CD14-positive monocyte (primary cell): ENCODE measurements at regions not wholly inside any gene's neighbourhood (a gene's known extent, or its start where the extent isn't known, plus 50 kb on each side); places are given as distances from the start of the nearest gene placed in this dataset.

Experiments
- DNase-seq, 3 donors: peaks; one replicate each; pipeline ENCODE4 v3.0.0-alpha.2; 2011 to 2022
- H2AFZ ChIP-seq: 2 replicates; pipeline ENCODE4 v1.6.0; 2012; ENCODE audit warnings: mild to moderate bottlenecking, low read depth, low read length, inconsistent platforms; ENCODE audit not compliant: insufficient read depth, poor library complexity, severe bottlenecking
- H3K27ac ChIP-seq, 2 donors: 1 replicate in 1 of 2; 2 replicates in 1 of 2; pipeline ENCODE4 v1.5.1; 2012 to 2013; ENCODE audit warnings: low read length in 2 of 2, control low read depth in 1 of 2, inconsistent platforms in 1 of 2, low read depth in 1 of 2, mild to moderate bottlenecking in 1 of 2
- H3K27me3 ChIP-seq, 2 donors: one replicate each; pipeline versions ENCODE4 v1.6.0 to v1.6.1; 2011 to 2013; ENCODE audit warnings: low read length in 2 of 2; ENCODE audit not compliant: control insufficient read depth in 2 of 2, insufficient read depth in 2 of 2
- H3K36me3 ChIP-seq, 2 donors: replicated peaks in 1 of 2; 1 replicate in 1 of 2; 2 replicates in 1 of 2; pipeline versions ENCODE4 v1.5.1 to v1.6.1; 2012 to 2013; ENCODE audit warnings: low read length in 2 of 2, control low read depth in 1 of 2, inconsistent platforms in 1 of 2, mild to moderate bottlenecking in 1 of 2; ENCODE audit not compliant: insufficient read depth in 2 of 2, control insufficient read depth in 1 of 2
- H3K4me1 ChIP-seq, 2 donors: 1 replicate in 1 of 2; 2 replicates in 1 of 2; pipeline versions ENCODE4 v1.5.1 to v1.6.1; 2012 to 2013; ENCODE audit warnings: low read length in 2 of 2, control low read depth in 1 of 2, inconsistent platforms in 1 of 2, mild to moderate bottlenecking in 1 of 2, moderate library complexity in 1 of 2; ENCODE audit not compliant: insufficient read depth in 2 of 2, control insufficient read depth in 1 of 2
- H3K4me2 ChIP-seq: replicated peaks from 2 replicates; pipeline ENCODE3; 2012; ENCODE audit warnings: low read length, moderate library complexity, mild to moderate bottlenecking; ENCODE audit not compliant: poor library complexity, severe bottlenecking; ENCODE audit errors: extremely low read depth
- H3K4me3 ChIP-seq, 3 experiments: fragments of 200-600 bp in 1 of 3; sonication (generic) in 1 of 3; replicated peaks in 1 of 3; 1 replicate in 2 of 3; 2 replicates in 1 of 3; pipeline ENCODE4 v1.5.1; 2011 to 2013; ENCODE audit warnings: low read length in 3 of 3, mild to moderate bottlenecking in 3 of 3, control low read depth in 2 of 3, low read depth in 2 of 3, inconsistent platforms in 1 of 3, moderate library complexity in 1 of 3
- H3K79me2 ChIP-seq: 2 replicates; pipeline ENCODE4 v1.6.0; 2012; ENCODE audit warnings: mild to moderate bottlenecking, control low read depth, inconsistent platforms, low read length, moderate library complexity; ENCODE audit not compliant: insufficient read depth
- H3K9ac ChIP-seq: 2 replicates; pipeline ENCODE4 v1.6.0; 2017; ENCODE audit warnings: low read length, mild to moderate bottlenecking; ENCODE audit not compliant: insufficient read depth, poor library complexity, severe bottlenecking
- H3K9me3 ChIP-seq, 2 donors: replicated peaks in 1 of 2; 1 replicate in 1 of 2; 2 replicates in 1 of 2; pipeline versions ENCODE4 v1.5.1 to v1.6.1; 2012 to 2013; ENCODE audit warnings: low read length in 2 of 2, control low read depth in 1 of 2; ENCODE audit not compliant: control insufficient read depth in 1 of 2, insufficient read depth in 1 of 2
- H4K20me1 ChIP-seq: 2 replicates; pipeline ENCODE4 v1.6.0; 2012; ENCODE audit warnings: mild to moderate bottlenecking, low read length, control low read depth, moderate library complexity; ENCODE audit not compliant: insufficient read depth
- H3K27ac Mint-ChIP-seq, 7 donors: one replicate each; pipeline ENCODE4 v1.8.0; 2020; ENCODE audit warnings: mild to moderate bottlenecking in 7 of 7, mixed read lengths in 7 of 7, moderate library complexity in 6 of 7, inconsistent platforms in 2 of 7
- H3K27me3 Mint-ChIP-seq, 3 donors: one replicate each; pipeline ENCODE4 v1.8.0; 2021 to 2022; ENCODE audit warnings: low read depth in 3 of 3, mild to moderate bottlenecking in 3 of 3, mixed read lengths in 3 of 3, moderate library complexity in 3 of 3, inconsistent platforms in 1 of 3
- H3K36me3 Mint-ChIP-seq, 2 donors: one replicate each; pipeline ENCODE4 v1.8.0; 2020; ENCODE audit warnings: mixed read lengths in 2 of 2, inconsistent platforms in 1 of 2, mild to moderate bottlenecking in 1 of 2
- H3K4me1 Mint-ChIP-seq: one replicate; pipeline ENCODE4 v1.8.0; 2020; ENCODE audit warnings: mild to moderate bottlenecking, mixed read lengths
- H3K4me3 Mint-ChIP-seq, 2 donors: one replicate each; pipeline ENCODE4 v1.8.0; 2020; ENCODE audit warnings: mild to moderate bottlenecking in 2 of 2, mixed read lengths in 2 of 2, moderate library complexity in 1 of 2
- H3K9me3 Mint-ChIP-seq, 7 donors: one replicate each; pipeline ENCODE4 v1.8.0; 2020 to 2022; ENCODE audit warnings: mixed read lengths in 7 of 7, mild to moderate bottlenecking in 6 of 7, moderate library complexity in 6 of 7, inconsistent platforms in 2 of 7
- CTCF ChIP-seq: fragments of 200-600 bp; IDR thresholded peaks from one replicate; pipeline ENCODE4 v1.8.0; 2022; ENCODE audit warnings: antibody characterized with exemption, mild to moderate bottlenecking
- WGBS: methylation state at CpG from one replicate; pipeline ENCODE4 v1.1.5; 2013; ENCODE audit warnings: missing lambda C conversion rate; ENCODE audit not compliant: insufficient coverage; 5-methylcytosine and 5-hydroxymethylcytosine counted together
- intact Hi-C, 2 donors: fragments of 100-400 bp; cut with micrococcal nuclease; formaldehyde crosslinking; loops; one replicate each; pipeline versions ENCODE4 v1.15.0 to v1.15.1; 2023

GRCh38 chr3:139848660-139849059 is 86.3 kb upstream of the CLSTN2 start:
- no peak for TF ChIP-seq CTCF
- no peaks in the 10 kb centered on the region for H4K20me1 ChIP-seq
- H2AFZ ChIP-seq: no peak overlapping the region
- Mint-ChIP-seq H3K4me3 (no peak overlapping the region), H3K27ac (peak overlapping the region in 1 of 7 donors; percentile 12), H3K36me3 (no peaks in the 10 kb centered on the region), H3K27me3 (peaks cover 2 to 8% (median 5%) of the 10 kb centered on the region in 3 donors), H3K9me3 (peaks cover 2 to 22% (median 8%) of the 10 kb centered on the region in 7 donors), H3K4me1 (no peaks in the 10 kb centered on the region)
- H3K36me3 ChIP-seq: no peaks in the 10 kb centered on the region
- H3K4me2 ChIP-seq: no peak overlapping the region
- H3K9ac ChIP-seq: no peak overlapping the region
- no CpG with 5 or more reads among the region's 3 CpGs for WGBS
- intact Hi-C loops: no loop called here
- no peaks in the 10 kb centered on the region for H3K9me3 ChIP-seq
- H3K27ac ChIP-seq: no peak overlapping the region
- no peaks in the 10 kb centered on the region for H3K27me3 ChIP-seq
- no peak for DNase-seq
- H3K4me1 ChIP-seq: no peaks in the 10 kb centered on the region
- H3K4me3 ChIP-seq: no peak overlapping the region
- H3K79me2 ChIP-seq: no peaks in the 10 kb centered on the region

GRCh38 chr3:139846729-139847128 is 88.3 kb upstream of the CLSTN2 start:
- Histone ChIP-seq H3K27me3 (no peaks in the 10 kb centered on the region), H3K9ac (no peak overlapping the region), H3K9me3 (no peaks in the 10 kb centered on the region), H2AFZ (no peak overlapping the region), H3K4me1 (no peaks in the 10 kb centered on the region), H4K20me1 (no peaks in the 10 kb centered on the region), H3K27ac (no peak overlapping the region), H3K4me3 (no peak overlapping the region), H3K4me2 (no peak overlapping the region), H3K79me2 (no peaks in the 10 kb centered on the region), H3K36me3 (no peaks in the 10 kb centered on the region)
- DNase-seq: no peak
- TF ChIP-seq CTCF: no peak
- Mint-ChIP-seq H3K36me3 (no peaks in the 10 kb centered on the region), H3K9me3 (peaks cover 0 to 15% (median 2%) of the 10 kb centered on the region in 7 donors), H3K27ac (no peak overlapping the region), H3K27me3 (peaks cover 4 to 7% (median 5%) of the 10 kb centered on the region in 3 donors), H3K4me1 (no peaks in the 10 kb centered on the region), H3K4me3 (no peak overlapping the region)
- WGBS: no CpG with 5 or more reads among the region's 1 CpG
- intact Hi-C loops: no loop called here
